ENCODE measurements at regions not wholly inside any gene's neighbourhood (a gene's known extent, or its start where the extent isn't known, plus 50 kb on each side); places are given as distances from the start of the nearest gene placed in this dataset.

DNA sequence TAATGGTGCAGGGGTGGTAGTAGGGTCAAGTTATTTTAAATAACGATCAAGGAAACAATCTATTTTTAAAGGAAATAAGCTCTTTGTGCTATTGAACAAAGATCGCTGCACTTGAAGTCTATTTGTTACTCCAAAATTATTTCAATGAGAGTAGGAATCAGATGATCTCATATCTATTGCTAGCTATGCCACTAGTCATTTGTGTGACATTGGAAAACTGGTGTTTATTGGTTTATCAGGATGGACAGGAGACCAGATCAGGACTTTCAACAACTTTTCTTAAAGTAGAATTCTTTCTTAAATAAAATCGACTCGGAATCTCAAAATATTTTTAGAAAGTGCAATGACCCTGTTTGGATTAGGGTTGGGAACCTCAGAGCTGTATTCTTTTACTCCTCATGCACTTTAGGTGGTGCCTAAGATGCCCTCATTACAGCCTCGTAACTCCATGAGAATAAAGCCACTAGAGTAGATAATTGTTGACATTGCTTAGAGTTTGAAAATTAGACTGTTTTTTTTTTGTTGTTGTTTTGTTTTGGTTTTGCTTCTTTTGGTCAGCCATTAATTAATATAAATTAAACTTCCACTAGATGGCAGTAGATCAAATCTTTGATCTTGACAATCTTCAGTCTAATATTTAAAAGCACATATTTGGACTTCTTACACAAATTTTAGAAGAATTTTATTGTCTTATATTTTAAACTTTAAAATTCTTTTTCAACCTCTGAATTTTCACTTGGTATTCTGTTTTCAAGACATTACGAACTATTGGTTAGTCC lies 352.4 kb downstream of the USP25 start:
- no peak for DNase-seq (ENCODE audit: low spot score)
- no peak overlapping the region for H3K4me3 ChIP-seq
- H3K27ac ChIP-seq = peak overlapping the region; percentile 46 to 56
- H3K27me3 ChIP-seq (replicated peaks; ENCODE audit: insufficient read depth) = no peaks in the 10 kb centered on the region
- H3K36me3 ChIP-seq = no peaks in the 10 kb centered on the region
- no peaks in the 10 kb centered on the region for H3K4me1 ChIP-seq (replicated peaks)
- H3K9me3 ChIP-seq = no peaks in the 10 kb centered on the region
- TF ChIP-seq, protein P1, sequence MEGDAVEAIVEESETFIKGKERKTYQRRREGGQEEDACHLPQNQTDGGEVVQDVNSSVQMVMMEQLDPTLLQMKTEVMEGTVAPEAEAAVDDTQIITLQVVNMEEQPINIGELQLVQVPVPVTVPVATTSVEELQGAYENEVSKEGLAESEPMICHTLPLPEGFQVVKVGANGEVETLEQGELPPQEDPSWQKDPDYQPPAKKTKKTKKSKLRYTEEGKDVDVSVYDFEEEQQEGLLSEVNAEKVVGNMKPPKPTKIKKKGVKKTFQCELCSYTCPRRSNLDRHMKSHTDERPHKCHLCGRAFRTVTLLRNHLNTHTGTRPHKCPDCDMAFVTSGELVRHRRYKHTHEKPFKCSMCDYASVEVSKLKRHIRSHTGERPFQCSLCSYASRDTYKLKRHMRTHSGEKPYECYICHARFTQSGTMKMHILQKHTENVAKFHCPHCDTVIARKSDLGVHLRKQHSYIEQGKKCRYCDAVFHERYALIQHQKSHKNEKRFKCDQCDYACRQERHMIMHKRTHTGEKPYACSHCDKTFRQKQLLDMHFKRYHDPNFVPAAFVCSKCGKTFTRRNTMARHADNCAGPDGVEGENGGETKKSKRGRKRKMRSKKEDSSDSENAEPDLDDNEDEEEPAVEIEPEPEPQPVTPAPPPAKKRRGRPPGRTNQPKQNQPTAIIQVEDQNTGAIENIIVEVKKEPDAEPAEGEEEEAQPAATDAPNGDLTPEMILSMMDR (IDR thresholded peaks at IDR 0.05) = peak in 3 of 4 experiments; percentile 41 to 70 (median 47)
- no peak for TF ChIP-seq POLR2AphosphoS5 (IDR thresholded peaks at IDR 0.05)
- intact Hi-C loops (cut with DNase I) = loop anchor here (2.0 to 5.0 kb wide), 2 partner anchors 250 to 455 kb away; no protein-coding TSS in a partner anchor
- WGBS = 51% methylated on average over 6 of the region's 6 CpGs

DNA sequence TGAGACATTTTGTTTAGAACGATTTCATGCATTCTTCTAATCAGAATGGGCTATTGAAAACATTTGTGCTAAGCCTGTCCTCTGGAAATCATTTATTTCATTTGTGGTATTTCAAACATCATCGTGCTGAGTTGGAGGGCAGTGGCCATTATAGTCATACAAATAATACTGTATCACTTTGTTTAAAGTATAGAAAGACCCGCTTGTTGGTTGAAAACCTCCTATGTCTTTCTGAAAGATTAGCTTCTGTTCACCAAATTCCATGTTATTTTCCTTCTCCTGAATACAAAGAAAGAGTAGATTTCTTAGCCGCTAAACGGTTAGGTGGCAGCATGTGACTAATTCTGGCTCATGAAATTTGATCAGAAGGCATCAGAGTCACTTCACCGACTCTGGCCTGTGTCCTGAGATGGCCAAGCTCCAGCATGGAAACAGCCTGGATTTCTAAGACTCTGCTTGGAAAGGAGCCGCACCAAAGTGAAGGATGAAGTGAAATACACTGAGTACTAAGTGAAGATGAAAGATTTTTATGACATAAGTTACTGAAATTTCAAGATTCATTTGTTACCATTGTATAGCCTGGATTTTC lies 355.1 kb downstream of the USP25 start:
- TF ChIP-seq, protein P1 (IDR thresholded peaks at IDR 0.05) = no peak
- peak; percentile 47 for TF ChIP-seq POLR2AphosphoS5 (IDR thresholded peaks at IDR 0.05)
- WGBS = 65% methylated on average over 7 of the region's 7 CpGs
- Histone ChIP-seq H3K4me1 (replicated peaks) (no peaks in the 10 kb centered on the region), H3K9me3 (no peaks in the 10 kb centered on the region), H3K4me3 (no peak overlapping the region), H3K27me3 (replicated peaks; ENCODE audit: insufficient read depth) (no peaks in the 10 kb centered on the region), H3K27ac (peak overlapping the region; percentile 46 to 61), H3K36me3 (no peaks in the 10 kb centered on the region)
- DNase-seq (ENCODE audit: low spot score) = no peak
- intact Hi-C loops (cut with DNase I) = loop anchor here (5.0 kb wide), 2 partner anchors 107 to 247 kb away; no protein-coding TSS in a partner anchor

DNA sequence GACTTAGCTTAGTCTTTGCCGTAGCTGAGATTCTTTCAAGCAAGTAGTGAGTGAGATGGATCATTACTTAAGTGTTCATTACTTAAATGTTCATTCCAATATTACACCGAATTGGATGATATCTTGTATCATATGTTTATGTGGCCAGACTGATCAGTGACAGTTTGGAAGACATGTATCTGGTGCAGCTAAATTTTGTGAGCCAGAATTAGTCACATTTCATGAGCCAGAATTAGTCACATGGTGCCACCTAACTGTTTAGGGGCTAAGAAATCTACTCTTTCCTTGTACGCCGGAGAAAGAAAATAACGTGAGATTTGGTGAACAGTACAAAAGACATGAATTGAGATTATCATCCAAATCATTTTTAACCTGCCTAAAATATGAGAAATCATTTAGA lies 355.6 kb downstream of the USP25 start:
- TF ChIP-seq, protein P1 (IDR thresholded peaks at IDR 0.05) = no peak
- TF ChIP-seq POLR2A (IDR thresholded peaks at IDR 0.05) (no peak), POLR2AphosphoS5 (IDR thresholded peaks at IDR 0.05) (no peak)
- Histone ChIP-seq H3K36me3 (no peaks in the 10 kb centered on the region), H3K4me1 (replicated peaks) (no peaks in the 10 kb centered on the region), H3K4me3 (no peak overlapping the region), H3K27me3 (replicated peaks; ENCODE audit: insufficient read depth) (no peaks in the 10 kb centered on the region), H3K9me3 (no peaks in the 10 kb centered on the region), H3K27ac (peak overlapping the region; percentile 46 to 61)
- 65% methylated on average over 5 of the region's 5 CpGs for WGBS
- intact Hi-C loops (cut with DNase I) = loop anchor here (5.0 kb wide), 1 partner anchor 107 kb away; no protein-coding TSS in a partner anchor
- DNase-seq (ENCODE audit: low spot score) = no peak

DNA sequence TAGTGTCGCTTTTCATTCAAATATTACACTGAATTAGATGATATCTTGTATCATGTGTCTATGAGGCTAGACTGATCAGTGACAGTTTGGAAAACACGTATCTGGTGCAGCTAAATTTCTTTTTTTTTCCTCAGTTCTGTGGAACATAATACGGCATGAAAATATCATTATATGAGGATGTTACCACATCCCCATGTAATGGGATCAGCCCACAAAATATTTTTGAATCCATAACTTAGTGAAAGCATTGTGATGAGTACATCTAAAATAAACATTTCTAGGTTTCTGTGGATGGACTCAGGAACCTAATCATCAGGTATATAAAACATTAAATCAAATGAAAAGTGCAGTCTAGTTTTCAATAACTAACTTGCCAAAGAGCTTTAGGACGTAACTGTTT lies 356.3 kb downstream of the USP25 start:
- H3K9me3 ChIP-seq = no peaks in the 10 kb centered on the region
- TF ChIP-seq POLR2A (IDR thresholded peaks at IDR 0.05) (no peak), POLR2AphosphoS5 (IDR thresholded peaks at IDR 0.05) (no peak)
- TF ChIP-seq, protein P1 (IDR thresholded peaks at IDR 0.05) = no peak
- H3K36me3 ChIP-seq = no peaks in the 10 kb centered on the region
- no peak overlapping the region for H3K4me3 ChIP-seq
- H3K27me3 ChIP-seq (replicated peaks; ENCODE audit: insufficient read depth) = no peaks in the 10 kb centered on the region
- DNase-seq (ENCODE audit: low spot score) = no peak
- 63% methylated on average over 4 of the region's 4 CpGs for WGBS
- peak overlapping the region; percentile 46 to 61 for H3K27ac ChIP-seq
- H3K4me1 ChIP-seq (replicated peaks) = no peaks in the 10 kb centered on the region
- intact Hi-C loops (cut with DNase I) = loop anchor here (5.0 kb wide), 1 partner anchor 106 kb away; no protein-coding TSS in a partner anchor

Measured in prostate gland (tissue), 2 donors.